OCI-LY7 (cell line): ENCODE measurements at regions not wholly inside any gene's neighbourhood (a gene's known extent, or its start where the extent isn't known, plus 50 kb on each side); places are given as distances from the start of the nearest gene placed in this dataset.

Source experiments
- EZH2phosphoT487 ChIP-seq: fragments of 200-600 bp; sonication (generic); IDR thresholded peaks from 2 replicates; pipeline ENCODE4 v1.6.1; 2018; ENCODE audit warnings: low read depth, borderline replicate concordance, mild to moderate bottlenecking, mixed run types, antibody characterized with exemption, low read length, moderate library complexity, mixed read lengths
- TF ChIP-seq, protein P1 (sequence below): fragments of 200-600 bp; sonication (generic); conservative IDR thresholded peaks from 2 replicates; pipeline ENCODE4 v1.5.1; 2014; ENCODE audit warnings: mild to moderate bottlenecking, antibody characterized with exemption, low read length, moderate library complexity, mixed read lengths

DNA sequence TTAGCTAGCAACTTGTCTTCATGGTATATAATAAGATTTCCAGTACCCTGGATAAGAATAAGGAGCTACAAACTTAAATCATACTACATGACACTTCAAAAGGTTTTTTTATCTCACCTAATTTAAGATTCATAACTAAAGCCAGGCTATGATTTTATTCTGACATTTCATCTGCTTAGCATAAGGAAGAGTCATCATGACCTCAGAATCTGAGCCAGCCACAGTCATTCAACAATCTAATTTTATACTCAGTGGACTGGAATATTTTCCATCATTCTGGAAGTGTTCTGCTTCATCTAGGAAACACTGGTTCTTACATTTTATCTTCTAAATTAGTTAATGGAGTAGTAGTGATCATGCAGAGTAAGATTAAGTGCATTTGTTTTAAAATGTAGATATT is 102.1 kb upstream of the KCND2 start:
- TF ChIP-seq, protein P1, sequence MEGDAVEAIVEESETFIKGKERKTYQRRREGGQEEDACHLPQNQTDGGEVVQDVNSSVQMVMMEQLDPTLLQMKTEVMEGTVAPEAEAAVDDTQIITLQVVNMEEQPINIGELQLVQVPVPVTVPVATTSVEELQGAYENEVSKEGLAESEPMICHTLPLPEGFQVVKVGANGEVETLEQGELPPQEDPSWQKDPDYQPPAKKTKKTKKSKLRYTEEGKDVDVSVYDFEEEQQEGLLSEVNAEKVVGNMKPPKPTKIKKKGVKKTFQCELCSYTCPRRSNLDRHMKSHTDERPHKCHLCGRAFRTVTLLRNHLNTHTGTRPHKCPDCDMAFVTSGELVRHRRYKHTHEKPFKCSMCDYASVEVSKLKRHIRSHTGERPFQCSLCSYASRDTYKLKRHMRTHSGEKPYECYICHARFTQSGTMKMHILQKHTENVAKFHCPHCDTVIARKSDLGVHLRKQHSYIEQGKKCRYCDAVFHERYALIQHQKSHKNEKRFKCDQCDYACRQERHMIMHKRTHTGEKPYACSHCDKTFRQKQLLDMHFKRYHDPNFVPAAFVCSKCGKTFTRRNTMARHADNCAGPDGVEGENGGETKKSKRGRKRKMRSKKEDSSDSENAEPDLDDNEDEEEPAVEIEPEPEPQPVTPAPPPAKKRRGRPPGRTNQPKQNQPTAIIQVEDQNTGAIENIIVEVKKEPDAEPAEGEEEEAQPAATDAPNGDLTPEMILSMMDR, result no peak
- no peak for TF ChIP-seq EZH2phosphoT487
